ENCODE measurements at regions not wholly inside any gene's neighbourhood (a gene's known extent, or its start where the extent isn't known, plus 50 kb on each side); places are given as distances from the start of the nearest gene placed in this dataset.

GRCh38 chr3:135310317-135310716, 515.3 kb downstream of the EPHB1 start:
- no peak overlapping the region for H3K4me3 ChIP-seq (ENCODE audit: low read depth, low read length)
- no peak for DNase-seq (ENCODE audit: low read depth)
- no peak for TF ChIP-seq CTCF (conservative IDR thresholded peaks at IDR 0.05; ENCODE audit: low read depth, low read length)

DNA sequence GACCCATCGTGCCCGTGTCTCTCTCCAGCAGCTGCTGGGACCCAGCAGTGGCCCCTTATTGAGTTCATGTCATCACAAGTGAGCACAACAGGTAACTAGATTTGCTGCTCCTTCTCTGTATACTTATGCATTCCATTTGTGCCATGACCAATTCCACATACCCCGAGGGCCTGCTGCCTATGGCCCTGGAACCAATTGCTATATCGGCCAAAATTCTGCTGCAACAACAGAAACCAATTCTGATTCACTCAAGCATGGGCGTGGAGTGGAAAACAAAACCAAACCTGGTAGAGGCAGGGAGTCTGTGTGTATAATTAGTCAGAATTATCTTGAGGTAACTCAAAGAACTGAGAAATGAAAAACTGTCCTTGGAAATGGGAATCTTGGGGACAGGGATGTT, 516.6 kb downstream of the EPHB1 start:
- no peak for DNase-seq (ENCODE audit: low read depth)
- no peak for TF ChIP-seq CTCF (conservative IDR thresholded peaks at IDR 0.05; ENCODE audit: low read depth, low read length)

DNA sequence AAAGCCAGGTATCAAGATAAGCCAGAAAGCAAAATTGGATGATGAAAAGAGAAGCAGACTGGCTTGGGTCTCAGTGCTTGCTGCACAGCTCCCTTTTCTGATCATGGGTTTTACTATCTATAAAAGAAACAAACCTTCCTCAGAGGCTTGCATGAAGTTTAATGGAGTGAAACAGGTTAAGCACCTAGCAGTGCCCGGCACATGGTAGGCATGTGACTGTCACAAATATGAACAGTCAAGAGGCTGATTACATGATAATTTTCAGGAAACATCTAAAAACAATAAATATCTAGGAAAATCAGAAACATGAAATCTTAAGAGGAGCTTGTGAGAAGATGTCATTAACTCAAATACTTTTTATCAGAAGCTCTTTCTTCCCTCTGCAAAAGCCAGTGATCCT, 519.2 kb downstream of the EPHB1 start:
- TF ChIP-seq CTCF (conservative IDR thresholded peaks at IDR 0.05; ENCODE audit: low read depth, low read length) = no peak
- DNase-seq (ENCODE audit: low read depth) = no peak
- H3K4me3 ChIP-seq (ENCODE audit: low read depth, low read length) = no peak overlapping the region

More for the DNA sequence above, 516.6 kb downstream of the EPHB1 start:
- no peak overlapping the region for H3K4me3 ChIP-seq (ENCODE audit: low read depth, low read length)

GRCh38 chr3:135324301-135324700, 529.2 kb downstream of the EPHB1 start:
- no peak for DNase-seq (ENCODE audit: low read depth)
- no peak overlapping the region for H3K4me3 ChIP-seq (ENCODE audit: low read depth, low read length)
- no peak for TF ChIP-seq CTCF (conservative IDR thresholded peaks at IDR 0.05; ENCODE audit: low read depth, low read length)

- H3K4me3 ChIP-seq (ENCODE audit: low read depth, low read length) = no peak overlapping the region
- TF ChIP-seq CTCF (conservative IDR thresholded peaks at IDR 0.05; ENCODE audit: low read depth, low read length) = no peak
- DNase-seq (ENCODE audit: low read depth) = no peak
Observed at GRCh38 chr3:135325096-135325495, 530.0 kb downstream of the EPHB1 start.

GRCh38 chr3:135325726-135326235, 530.7 kb downstream of the EPHB1 start:
- H3K4me3 ChIP-seq (ENCODE audit: low read depth, low read length) = no peak overlapping the region
- TF ChIP-seq CTCF (conservative IDR thresholded peaks at IDR 0.05; ENCODE audit: low read depth, low read length) = no peak
- DNase-seq (ENCODE audit: low read depth) = no peak

DNA sequence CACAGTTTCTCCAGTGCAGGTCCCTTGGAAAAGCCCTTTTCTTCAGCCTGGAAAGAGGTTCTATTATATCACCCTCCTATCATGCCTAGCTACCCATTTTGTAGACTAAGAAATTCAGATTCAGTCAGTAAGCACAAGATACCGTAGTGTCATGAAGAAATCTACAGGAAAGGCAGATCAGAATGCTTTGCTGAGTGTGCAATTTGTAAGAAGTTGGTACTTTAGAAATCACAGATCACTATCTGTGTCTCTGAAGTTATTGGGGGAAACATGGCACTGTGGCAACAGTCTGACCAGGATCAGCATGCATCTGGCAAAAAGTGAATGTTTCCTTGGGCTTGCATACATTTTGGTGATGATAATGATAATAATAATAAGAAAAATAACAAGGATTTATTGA, 531.8 kb downstream of the EPHB1 start:
- no peak for TF ChIP-seq CTCF (conservative IDR thresholded peaks at IDR 0.05; ENCODE audit: low read depth, low read length)
- no peak for DNase-seq (ENCODE audit: low read depth)
- no peak overlapping the region for H3K4me3 ChIP-seq (ENCODE audit: low read depth, low read length)
